RCC 7860 (cell line): ENCODE measurements at regions not wholly inside any gene's neighbourhood (a gene's known extent, or its start where the extent isn't known, plus 50 kb on each side); places are given as distances from the start of the nearest gene placed in this dataset.

Experiments used
- DNase-seq: peaks from one replicate; pipeline ENCODE4 v3.0.0-alpha.2; 2015; ENCODE audit warnings: low spot score
- FAIRE-seq: peaks from 2 replicates; lab custom pipeline; 2012; peaks lifted over from hg19 to GRCh38; lab: Jason Lieb, UNC

DNA sequence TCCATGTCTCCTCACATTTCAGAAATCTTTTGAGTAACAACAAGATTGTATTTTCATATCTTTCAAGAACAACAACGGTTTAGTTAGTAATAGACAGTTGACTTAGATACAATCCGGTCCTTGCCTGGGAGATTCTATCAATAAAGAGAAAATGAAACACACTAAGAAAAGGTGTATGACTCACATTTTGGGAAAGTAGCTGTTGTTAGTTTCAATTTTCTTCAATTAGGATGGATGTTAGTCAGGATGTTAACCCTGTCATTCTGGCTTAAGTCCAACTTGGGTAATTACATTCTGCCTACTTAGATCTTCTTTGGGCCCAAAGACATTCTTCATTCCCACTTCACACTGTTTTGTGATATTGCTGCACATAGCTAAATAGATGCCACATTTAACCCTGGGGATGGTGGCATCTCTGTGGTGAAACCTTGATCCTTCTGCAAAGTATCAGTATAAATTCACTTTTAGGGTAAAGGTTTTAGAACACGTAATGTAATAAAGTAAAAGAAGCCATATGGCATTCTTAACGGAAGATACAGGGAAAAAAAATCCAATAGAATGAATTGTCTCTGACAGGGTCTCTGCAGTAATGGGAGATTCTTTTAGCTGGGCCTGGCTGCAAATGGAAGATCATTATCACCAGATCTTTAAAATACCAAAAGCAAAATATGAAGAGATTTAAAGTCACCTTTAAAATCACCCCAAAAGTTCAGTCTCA is 365.5 kb downstream of the FIGN start:
- no peak for DNase-seq
- no peak for FAIRE-seq

DNA sequence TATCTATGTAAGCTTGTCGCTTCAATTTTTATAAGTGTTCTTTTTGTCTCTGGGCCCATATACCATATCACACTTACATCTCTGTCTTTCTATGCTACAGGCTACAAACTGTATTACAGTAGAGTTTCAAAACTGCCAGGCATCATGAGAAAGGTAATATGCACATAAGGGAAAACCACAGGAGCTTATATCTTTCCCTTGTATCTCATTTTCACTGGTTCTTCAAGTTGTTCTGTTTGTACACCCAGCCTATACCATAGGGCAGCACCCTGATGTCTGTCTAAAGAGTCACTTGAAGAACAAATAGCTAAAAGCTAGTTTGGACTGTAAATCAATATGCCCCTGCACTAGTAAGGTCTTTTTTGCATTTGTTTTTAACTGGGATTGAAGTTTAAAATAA is 366.7 kb downstream of the FIGN start:
- DNase-seq (no peak), FAIRE-seq (no peak)

DNA sequence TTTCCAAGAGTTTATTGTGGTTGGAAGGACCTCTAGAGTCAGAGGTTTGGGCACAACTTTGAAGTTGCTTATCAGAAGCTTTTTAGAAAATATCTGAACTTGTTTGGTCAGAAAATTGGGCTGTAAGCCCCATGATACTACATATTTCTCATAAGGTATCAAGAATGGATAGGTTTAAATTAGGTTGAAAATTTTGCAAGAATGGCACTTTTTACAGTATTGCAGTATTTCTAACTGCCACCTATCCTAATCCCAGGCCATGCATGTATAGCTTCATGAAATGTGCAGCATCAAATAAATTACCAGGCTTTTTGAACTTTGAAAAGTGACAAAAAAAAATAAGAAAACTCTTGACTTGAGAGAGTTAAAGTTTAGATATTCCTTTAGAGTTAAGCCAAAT is 367.2 kb downstream of the FIGN start:
- DNase-seq (no peak), FAIRE-seq (no peak)

DNA sequence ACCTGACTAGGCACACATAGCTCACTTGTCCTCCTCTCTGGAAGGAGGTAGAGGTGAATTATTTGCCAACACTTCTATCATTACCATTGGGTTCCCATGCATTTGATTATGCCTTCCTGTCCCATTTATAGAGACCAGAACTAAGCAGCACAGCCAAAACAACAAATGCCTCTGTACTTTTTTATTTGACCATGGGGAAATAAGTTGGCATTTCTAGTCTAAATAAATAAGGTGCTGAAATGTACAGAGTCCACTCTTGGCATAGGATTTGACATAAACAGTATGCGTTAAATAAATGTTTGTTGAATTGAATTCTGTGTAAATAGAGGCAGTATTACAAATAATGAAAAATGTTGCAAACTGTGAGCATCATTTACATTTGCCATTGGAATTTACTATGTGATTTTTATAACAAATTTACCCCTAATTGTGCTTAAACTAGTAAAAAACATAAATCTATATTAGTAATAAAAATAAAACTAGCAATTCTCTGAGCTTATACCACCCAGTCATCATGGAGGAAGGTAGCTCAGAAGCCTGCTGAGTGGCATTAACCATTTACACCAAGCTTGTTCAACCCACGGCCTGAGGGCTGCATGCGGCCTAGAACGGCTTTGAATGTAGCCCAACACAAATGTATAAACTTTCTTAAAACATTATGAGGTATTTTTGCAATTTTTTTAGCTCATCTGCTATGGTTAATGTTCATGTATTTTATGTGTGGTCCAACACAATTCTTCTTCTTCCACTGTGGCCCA is 367.8 kb downstream of the FIGN start:
- DNase-seq (no peak), FAIRE-seq (no peak)

DNA sequence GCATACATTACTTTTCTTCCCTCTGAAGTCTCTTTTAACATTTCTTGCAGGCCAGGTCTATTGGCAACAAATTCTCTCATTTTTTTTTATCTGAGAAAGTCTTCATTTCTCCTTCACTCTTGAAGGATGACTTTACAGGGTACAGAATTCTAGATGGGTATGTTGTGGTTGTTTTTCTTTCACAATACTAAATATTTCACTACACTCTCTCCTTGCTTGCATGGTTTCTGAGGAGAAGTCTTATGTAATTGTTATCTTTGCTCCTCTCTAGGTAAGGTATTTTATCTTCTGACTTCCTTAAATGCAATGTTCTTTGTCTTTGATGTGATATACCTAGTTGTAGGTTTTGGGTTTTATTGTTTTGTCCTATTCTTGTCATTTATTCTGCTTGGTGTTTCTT is 371.1 kb downstream of the FIGN start:
- FAIRE-seq, result no peak

DNA sequence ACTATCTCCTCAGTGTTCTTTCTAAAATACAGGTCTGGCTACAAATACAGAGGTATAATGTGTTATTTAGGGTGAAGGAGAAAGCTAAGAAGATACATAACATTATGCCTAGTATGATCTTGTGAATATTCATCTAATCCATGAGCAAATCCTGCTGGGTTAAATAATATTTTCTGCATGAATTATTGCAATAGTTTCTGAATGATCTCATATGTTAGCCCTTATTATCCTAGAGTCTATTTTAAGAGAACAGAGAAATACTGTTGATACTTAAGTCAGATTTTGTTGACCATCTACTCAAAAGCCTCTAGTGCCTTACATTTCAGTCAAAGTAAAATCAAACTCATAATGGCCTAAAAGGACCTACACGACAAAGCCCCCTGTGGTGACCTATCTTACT is 382.3 kb downstream of the FIGN start:
- FAIRE-seq (no peak), DNase-seq (no peak)

More for the DNA sequence above, 371.1 kb downstream of the FIGN start:
- DNase-seq, result no peak

DNA sequence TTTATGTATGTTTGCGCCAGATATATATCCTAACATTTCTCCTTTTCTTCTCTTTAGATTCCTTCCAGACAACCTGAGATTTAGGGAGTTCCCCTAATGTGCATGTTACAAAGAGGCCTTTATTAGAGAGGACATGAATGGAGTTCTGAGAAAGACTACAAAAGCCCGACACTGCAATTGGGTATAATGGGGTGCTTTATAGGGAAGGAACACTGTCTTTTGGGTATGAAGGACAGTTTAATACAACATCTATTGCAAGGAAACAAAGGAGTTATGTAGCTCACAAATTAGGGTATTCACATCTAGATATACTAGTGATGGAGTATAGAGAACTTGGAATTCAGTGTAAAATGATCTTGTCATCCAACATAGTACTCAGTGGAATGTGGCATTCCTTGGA is 383.8 kb downstream of the FIGN start:
- DNase-seq (peak; percentile 25), FAIRE-seq (no peak)

DNA sequence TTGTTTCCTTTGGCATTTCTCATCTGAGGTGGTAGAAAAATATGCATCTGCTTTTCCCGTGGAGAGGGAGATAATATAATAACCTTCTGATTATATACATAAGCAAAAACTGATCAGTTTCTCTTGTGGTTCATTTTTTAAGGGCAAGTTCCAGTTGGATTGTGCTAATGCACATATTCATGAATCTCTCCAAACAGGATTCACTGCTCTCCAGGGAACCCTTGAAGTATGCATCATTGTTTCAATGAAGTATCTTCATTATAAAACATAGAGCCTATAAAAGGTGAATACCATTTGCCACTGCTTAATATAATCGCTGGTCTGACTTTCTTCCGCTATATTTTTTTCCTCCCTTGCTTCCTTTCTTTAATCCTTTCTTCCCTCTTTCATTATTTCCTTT is 384.7 kb downstream of the FIGN start:
- DNase-seq (no peak), FAIRE-seq (no peak)

DNA sequence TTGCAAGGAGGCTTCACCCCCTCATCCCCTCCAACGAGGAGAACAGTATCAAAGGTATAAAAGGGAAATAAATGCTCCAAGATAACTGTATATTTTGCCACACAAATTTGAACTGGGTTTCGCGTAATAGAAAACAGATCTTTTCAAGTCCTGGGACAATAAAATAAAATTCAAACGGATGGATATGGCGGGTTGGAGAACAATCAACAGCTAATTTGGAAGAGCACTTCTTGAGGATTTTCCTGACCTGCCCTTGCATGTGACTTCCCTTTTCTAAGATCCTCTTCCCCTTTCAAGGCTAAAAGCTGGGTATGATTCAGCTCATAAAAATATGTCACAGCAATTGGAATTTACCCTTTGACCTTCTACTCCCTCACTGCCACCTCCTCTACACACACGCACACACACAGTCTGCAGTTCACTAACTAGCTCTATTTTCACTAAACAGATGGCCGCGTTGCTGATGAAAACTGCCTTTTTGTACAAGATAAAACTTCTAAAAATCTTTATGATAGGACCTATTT is 386.9 kb downstream of the FIGN start:
- DNase-seq (peak; percentile 97), FAIRE-seq (peak; percentile 95)

DNA sequence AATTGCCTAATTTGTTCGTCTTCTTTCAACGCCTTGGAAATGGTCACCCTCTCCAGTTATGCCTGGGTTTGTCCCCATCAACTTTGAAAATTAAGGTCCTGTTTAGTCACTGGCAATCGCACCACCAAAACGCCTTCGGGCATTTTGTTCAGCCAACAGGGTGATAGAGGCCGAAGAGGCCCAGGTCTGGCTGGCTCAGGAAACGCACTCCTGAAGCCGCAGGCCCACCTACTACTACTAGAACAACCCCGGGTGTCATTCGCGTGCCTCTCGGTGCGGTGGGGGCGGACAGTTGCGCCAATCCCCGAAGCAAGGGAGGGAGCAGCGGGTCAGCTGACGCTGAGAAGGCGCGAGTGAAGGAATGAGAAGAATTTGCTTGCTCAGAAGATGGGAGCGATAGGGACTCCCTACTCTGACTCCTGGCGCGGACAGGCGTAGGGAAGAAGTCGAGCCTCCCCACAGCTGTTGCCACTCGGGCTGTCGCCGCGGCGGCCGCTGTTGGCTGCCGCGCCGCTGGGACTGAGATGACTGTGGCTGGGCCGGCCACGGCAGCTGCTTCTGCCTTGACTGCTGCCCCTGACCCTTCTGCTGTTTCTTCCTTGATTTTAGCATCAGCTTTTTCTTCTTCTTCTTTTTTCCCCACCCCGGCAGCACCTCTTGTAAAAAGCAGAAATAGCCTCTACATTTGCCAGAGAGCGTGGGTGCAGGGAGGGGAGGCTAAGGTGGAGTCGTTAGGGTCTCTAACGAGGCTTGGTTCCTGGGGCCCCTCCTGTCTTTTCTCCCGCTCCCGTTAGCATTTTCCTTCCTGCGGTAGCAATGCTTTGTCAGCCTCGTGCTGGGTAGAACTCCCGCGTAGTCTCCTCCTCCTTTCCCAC is 387.6 kb downstream of the FIGN start:
- peak; percentile 97 for DNase-seq

DNA sequence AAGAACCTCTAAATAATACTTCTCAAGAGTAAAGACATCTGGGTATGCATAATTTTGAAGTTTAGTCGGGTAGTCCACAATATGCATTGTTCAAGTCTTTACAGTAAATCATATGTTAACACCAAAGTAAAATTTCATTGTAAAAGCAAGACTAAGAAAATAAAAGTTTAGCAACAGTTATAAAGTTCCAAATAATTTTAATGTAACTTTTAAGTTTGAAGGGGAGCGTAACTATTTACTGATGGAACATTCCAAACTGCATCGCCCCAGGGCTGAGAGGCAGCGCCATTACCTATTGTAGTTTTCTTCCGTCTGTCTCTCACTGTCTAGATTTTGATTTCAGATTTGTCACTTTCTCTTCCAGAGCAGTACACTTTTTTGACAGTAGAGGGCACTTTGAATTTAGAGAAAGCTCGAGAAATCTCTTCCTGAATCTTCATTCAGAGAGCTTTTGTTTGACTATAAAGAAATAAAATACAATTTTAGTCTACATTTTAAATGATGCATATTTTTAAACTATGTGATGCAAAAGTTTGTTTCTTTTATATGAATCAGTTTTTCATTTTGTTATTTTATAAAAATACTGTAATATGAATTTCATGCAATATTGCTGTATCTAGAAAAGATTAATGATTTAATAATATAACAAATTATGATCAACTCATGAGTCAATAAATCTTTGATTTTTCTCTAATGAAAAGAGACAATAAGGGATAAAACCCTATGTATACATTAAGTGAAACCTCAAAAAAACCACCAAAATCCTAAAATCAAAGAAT is 389.8 kb downstream of the FIGN start:
- FAIRE-seq (peak; percentile 96), DNase-seq (peak; percentile 78)

More for the DNA sequence above, 387.6 kb downstream of the FIGN start:
- FAIRE-seq, result no peak

DNA sequence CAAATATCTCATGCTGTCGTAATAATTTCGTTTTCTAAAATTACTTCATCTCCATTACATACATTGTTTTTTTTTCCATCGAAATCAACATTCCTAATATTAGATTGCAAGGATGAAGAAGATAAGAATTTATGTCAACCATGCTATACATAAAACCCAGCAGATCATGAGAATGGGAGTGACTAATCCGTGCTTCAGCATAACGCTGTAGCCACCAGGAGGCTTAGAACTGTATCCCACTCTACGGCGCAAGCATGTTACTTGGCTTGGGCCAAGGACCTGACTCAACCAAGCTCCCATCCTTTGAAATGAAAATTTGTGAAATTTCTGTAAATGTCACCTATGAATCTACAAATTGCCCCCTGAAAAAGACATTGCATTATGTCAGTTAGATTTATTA is 392.5 kb downstream of the FIGN start:
- DNase-seq (no peak), FAIRE-seq (no peak)

DNA sequence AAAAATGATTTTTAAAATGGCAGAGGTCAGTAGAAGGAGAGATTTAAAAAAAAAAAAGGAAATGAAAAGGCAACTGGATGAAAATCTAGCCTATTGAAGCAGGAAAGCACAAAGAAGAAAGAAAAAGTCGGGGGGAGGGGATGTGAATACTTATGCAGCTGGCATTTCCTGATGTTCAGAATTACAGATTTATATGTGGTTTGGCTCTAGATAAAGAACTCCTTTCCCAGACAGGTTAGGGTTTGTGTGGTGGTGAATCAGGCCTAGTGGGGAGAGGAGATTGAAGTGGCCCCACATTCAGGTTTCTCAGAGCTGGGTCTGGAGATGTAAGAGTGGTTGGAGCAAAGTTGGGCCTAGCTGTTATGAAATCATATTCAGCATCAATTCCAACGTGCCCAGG is 394.4 kb downstream of the FIGN start:
- DNase-seq, result peak; percentile 51
- peak; percentile 61 for FAIRE-seq

DNA sequence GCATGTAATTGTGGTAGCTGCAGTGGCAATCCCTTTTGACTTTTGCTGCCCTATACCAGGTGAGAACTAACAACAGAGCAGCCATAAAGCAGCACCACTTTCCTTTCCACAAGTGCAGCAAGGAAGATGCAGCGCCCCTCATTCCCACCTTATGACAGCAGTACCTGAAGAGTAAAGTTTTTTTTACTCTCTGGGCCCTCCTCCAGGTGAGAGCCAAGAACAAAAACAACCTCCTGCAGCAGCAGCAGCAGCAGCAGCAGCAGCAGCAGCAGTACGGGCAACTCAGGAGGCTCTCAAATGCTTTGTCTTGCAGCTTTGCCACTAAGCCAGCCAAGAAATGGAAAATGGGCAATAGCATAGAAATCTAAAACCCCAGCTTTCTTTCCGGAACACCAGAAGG is 397.5 kb downstream of the FIGN start:
- DNase-seq, result no peak
- FAIRE-seq, result no peak

DNA sequence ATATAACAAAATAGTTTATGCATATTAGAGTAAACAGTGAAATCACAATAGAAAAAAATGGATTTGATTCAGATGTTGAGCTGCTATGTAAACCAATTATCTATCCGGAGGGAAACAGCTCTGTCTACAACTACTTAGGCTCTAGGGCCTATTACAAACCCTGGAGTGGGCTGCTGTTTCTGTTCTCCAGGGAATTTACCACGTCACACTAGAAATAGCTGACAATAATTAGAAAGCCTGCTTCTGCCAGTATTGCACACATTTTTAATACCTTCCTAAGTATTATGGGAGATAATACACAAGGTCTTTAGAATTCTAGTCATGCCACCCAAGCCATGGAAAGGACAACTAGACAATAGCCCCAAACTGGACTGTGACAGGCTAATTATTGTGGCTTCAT is 411.1 kb downstream of the FIGN start:
- no peak for FAIRE-seq

DNA sequence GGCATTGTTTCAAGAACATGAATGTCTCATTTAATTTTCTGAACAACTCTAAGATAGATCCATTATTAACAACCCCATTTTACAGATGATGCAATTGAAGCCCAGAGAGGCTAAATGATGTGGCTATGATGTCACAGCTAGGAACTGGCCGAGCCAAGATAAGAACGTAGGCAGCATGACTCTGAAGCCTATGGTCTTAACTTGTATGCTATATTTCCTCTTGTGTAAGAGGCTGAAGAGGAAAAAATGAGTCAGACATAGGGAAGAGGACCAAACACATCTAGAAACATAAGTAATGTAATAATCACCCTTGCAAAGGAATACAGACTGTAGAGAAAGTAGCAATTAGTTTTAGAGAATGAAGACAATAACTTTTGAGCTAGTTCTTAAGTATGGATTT is 416.8 kb downstream of the FIGN start:
- FAIRE-seq (no peak), DNase-seq (no peak)

More for the DNA sequence above, 411.1 kb downstream of the FIGN start:
- DNase-seq, result no peak

DNA sequence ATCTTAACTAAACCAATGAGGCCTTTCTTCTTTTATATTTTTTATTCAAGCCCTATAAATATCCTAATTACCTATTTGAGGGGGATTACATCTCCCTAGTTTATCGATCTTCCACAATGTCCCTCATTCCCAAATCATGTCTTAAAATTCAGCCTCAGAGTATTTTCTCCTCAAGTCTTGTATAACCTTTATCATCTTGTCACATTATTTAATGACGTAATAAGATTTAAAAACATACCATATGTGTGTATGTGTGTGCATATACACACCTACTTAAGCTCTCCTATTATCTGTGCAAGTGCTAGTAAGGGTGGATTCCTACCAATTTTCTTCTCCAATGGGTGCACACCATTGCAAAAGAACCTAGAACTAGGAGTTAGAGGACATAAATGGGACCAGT is 421.1 kb downstream of the FIGN start:
- FAIRE-seq (no peak), DNase-seq (no peak)

DNA sequence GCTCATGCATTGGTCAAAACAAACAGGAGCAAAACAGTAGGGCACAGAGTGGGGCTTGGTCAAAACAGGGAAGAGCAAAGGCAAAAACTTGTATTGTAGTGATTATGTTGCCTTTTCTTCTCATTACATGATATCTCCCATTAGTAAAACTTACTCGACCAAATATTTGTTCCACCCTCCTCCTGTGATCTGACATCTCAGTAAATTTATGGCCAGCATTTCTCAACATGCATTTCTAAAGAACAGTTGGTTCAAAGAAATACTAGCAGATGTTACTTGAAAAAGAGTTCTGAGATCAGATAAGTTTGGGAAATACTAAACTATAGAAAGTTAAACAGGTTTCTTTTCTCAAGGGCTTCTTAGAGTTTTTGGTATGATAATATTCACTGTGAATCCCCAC is 423.1 kb downstream of the FIGN start:
- DNase-seq (no peak), FAIRE-seq (no peak)

DNA sequence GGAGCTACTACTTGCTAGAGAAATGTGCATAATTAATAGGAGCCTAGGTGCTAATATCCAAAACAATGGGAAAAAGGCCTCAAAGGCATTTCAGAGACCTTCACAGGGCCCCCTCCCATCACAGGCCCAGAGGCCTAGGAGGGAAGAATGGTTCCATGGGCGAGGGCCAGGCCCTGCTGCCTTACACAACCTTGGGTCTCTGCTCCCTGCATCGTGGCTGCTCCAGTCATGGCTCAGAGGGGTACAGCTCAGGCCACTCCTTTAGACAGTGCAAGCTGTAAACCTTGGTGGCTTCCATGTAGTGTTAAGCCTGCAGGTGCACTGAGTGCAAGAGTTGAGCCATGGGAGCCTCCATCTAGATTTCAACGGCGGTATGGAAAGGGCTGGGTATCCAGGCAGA is 429.2 kb downstream of the FIGN start:
- FAIRE-seq (no peak), DNase-seq (no peak)

DNA sequence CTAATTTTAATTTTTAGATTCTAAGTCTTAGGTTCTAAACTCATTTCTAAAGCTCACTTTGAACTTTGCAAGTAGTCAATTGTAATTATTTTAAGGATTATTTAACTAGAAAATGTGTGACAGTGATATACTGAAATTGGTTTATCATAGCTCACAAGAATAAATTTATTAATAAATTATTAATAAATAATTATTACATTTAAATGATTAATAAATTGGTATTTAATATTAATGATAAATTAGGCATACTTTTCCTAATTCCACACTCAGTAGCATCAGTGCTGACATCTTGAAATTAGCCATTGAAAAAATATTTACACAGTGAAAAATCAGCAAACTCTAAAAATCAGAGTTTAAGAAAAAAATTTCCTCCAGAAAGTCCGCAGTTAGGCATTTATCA is 433.7 kb downstream of the FIGN start:
- DNase-seq (no peak), FAIRE-seq (peak; percentile 59)

DNA sequence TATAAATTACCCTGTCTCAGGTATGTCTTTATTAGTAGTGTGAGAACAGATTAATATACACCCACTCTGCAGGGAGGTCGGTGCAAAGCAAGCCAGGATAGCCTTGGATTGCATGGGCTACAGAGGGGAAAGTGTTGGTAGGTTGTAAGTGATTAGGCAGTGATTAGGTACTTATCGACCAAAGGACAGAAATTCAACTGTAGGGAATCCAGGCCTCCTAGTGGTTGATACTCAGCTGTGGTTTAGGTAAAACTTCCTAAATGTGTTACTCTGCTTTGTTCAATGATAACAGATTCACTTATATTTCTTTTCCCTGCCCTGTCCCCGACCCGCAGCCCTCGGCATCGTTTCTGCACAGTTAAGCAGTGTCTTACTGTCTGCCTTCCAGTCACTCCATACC is 444.0 kb downstream of the FIGN start:
- no peak for DNase-seq
- no peak for FAIRE-seq
